G401 (cell line): ENCODE measurements at regions not wholly inside any gene's neighbourhood (a gene's known extent, or its start where the extent isn't known, plus 50 kb on each side); places are given as distances from the start of the nearest gene placed in this dataset.
"Not testable (repeated sequence)": the region's sequence is repeated elsewhere in the genome, so short reads cannot be mapped to it uniquely, and the experiment has no call there.

Source experiments
- DNase-seq: peaks from one replicate; pipeline ENCODE4 v3.0.0-alpha.2; 2015; ENCODE audit warnings: low spot score
- in situ Hi-C: cut with HindIII; loops from 2 replicates; pipeline ENCODE4 v1.10.0; 2016; ENCODE audit warnings: low sequenced_read_pairs, mixed read lengths

DNA sequence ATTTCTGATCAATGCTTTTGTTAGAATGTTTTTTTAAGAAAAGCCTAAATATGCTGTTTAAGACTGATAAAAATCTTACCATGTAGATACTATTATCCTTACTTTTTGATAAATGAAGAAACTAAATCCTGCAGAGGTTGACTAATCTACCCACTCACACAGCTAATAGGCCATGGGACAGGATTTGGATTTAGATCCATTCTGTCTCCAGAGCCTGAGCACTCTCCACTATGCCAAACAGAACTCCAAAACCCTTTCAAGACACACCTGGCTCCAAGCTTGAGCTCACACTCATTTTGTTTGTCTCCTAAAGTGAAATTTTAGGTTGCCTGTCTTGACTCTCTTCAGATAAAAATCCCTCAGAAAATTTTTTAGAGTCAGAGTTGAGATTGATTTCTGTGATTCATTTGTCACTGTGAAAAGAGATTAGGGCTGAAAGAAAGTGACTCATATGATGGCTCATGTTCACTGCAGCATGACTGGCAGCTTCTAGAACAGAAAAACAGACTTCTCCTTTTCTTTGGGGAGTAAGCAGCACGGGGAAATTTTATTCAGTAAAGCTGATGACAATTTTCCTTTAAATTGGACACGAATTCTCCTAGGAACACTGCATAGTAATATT is 132.3 kb upstream of the POT1 start:
- no peak for DNase-seq
- in situ Hi-C loops, result no loop called here

- DNase-seq, in situ Hi-C loops: not testable (repeated sequence)
These were observed 131.6 kb upstream of the POT1 start for GRCh38 chr7:125061083-125061745.

GRCh38 chr7:125059861-125060456 is 130.3 kb upstream of the POT1 start:
- no peak for DNase-seq
- in situ Hi-C loops, result no loop called here

GRCh38 chr7:125057963-125058362 is 128.3 kb upstream of the POT1 start:
- in situ Hi-C loops, result no loop called here
- no peak for DNase-seq

GRCh38 chr7:125055376-125055775 is 125.8 kb upstream of the POT1 start:
- in situ Hi-C loops, result no loop called here
- no peak for DNase-seq

DNA sequence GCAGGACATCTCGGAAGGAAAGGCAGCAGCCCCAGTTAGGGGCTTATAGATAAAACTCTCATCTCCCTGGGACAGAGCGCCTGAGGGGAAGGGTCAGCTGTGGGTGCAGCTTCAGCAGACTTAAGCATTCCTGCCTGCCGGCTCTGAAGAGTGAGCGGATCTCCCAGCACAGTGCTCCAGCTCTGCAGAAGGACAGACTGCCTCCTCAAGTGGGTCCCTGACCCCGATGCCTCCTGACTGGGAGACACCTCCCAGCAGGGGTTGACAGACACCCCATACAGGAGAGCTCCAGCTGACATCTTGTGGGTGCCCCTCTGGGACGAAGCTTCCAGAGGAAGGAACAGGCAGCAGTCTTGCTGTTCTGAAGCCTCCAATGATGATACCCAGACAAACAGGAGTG is 117.1 kb upstream of the POT1 start:
- in situ Hi-C loops, result no loop called here
- DNase-seq, result no peak

DNA sequence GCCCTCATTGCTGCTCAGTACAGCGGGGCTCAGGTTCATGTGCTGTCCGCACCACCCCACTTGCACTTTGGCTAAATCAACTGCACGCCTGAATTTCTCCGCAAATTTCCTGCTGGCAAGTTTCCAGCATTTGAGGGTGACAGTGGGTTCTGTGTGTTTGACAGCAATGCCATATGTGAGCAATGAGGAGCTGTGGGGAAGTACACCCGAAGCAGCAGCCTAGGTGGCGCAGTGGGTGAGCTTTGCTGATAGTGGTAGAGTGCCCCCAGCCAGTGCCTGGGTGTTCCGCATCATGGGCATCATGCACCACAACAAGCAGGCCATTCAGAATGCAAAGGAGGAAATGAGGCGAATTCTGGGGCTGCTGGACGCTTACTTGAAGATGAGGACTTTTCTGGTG is 103.9 kb upstream of the POT1 start:
- in situ Hi-C loops, result no loop called here
- no peak for DNase-seq

GRCh38 chr7:125032943-125033342 is 103.3 kb upstream of the POT1 start:
- no peak for DNase-seq
- in situ Hi-C loops, result no loop called here

GRCh38 chr7:125030756-125031387 is 101.2 kb upstream of the POT1 start:
- in situ Hi-C loops, result no loop called here
- DNase-seq, result no peak

GRCh38 chr7:125025620-125026019 is 96.0 kb upstream of the POT1 start:
- in situ Hi-C loops, result no loop called here
- DNase-seq, result no peak

- in situ Hi-C loops, result no loop called here
- no peak for DNase-seq
These were observed 91.2 kb upstream of the POT1 start for GRCh38 chr7:125020801-125021200.

DNA sequence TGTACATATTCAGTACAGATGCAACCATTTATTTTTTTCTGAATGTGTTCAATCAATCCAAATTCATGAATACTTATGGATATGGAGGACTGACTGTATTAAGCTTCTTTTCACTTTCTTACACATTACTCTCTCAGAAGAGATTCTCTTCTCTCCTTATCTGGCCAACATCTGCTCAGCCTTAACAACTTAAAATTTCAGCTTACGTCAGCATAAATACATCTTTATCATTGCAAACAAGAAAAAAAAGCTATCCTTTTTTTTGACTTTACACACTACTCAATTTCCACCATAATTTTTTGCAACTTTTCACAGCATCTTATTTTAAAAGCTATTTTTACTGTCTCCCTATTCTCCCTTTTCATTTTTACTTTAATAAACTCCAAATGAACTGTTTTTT is 80.9 kb upstream of the POT1 start:
- DNase-seq, result no peak
- in situ Hi-C loops, result no loop called here

- in situ Hi-C loops, result no loop called here
- DNase-seq, result no peak
These were observed 67.2 kb upstream of the POT1 start for GRCh38 chr7:124996778-124997177.

GRCh38 chr7:124992851-124993562 is 63.4 kb upstream of the POT1 start:
- in situ Hi-C loops, result no loop called here
- DNase-seq, result no peak

DNA sequence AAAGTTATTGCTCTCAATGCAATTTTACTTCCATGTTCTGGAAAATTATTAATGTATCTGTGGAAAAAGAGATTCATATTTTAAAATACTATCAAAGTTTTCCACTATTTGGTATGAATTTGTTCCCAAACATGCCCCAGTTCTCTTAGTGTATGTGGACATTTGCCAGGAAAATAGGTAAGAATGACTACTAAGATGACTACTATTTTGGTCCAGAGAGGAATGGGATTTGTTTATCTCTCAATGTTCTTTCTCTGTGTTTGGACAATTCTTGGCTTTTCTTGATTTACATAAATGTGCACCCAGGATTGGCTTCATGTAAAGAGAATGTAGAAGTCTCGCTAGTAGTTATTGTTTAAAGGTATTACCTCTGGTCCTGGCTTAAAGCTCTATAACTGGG is 60.3 kb upstream of the POT1 start:
- in situ Hi-C loops, result no loop called here
- DNase-seq, result no peak
